HepG2 (cell line): ENCODE measurements at regions not wholly inside any gene's neighbourhood (a gene's known extent, or its start where the extent isn't known, plus 50 kb on each side); places are given as distances from the start of the nearest gene placed in this dataset.

Experiments
- ATAC-seq: fragments of 200-7000 bp; cut with Tn5 transposase; 3 replicates; pipeline ENCODE4 v1.9.1; 2020; ENCODE audit warnings: mild to moderate bottlenecking, moderate library complexity
- BruUV-seq: library from RNA; stranded (reverse); fragments of 400-500 nt; replicated peaks from 2 replicates; lab custom pipeline; 2021; lab: Mats Ljungman, UMichigan
- CTCF ChIA-PET: fragments of 300-600 bp; formaldehyde crosslinking; extraction: SDS; loops from one replicate; lab custom pipeline; 2021; ENCODE audit warnings: low total read pairs, inconsistent platforms, low intra/inter-chr PET ratio; lab: Yijun Ruan, JAX
- POLR2A ChIA-PET: fragments of 350-600 bp; sonication (Branson Sonifier 250); formaldehyde crosslinking; loops from one replicate; lab custom pipeline; 2020; ENCODE audit warnings: antibody characterized with exemption, inconsistent platforms; lab: Yijun Ruan, JAX
- DNase-seq: peaks from one replicate; pipeline ENCODE4 v3.0.0-alpha.2; 2015; ENCODE audit warnings: low spot score
- FAIRE-seq: peaks from 3 replicates; lab custom pipeline; 2011; peaks lifted over from hg19 to GRCh38; lab: Jason Lieb, UNC
- H2AFZ ChIP-seq: one replicate; pipeline ENCODE4 v1.6.1; 2011; ENCODE audit warnings: low read length, inconsistent platforms
- H3K27ac ChIP-seq: fragments of 300-600 bp; 3 replicates; pipeline ENCODE4 v1.8.0; 2011; ENCODE audit warnings: mixed run types, mild to moderate bottlenecking, mixed read lengths, low read length, inconsistent platforms; ENCODE audit not compliant: insufficient read depth; ENCODE audit errors: extremely low read length
- H3K27me3 ChIP-seq, 2 experiments: fragments of 200-600 bp in 1 of 2; 2 replicates in 1 of 2; 3 replicates in 1 of 2; pipeline versions ENCODE4 v1.6.0 to v1.8.0; 2011; ENCODE audit warnings: low read length in 2 of 2, mild to moderate bottlenecking in 2 of 2, moderate library complexity in 2 of 2, inconsistent platforms in 1 of 2; ENCODE audit not compliant: insufficient read depth in 2 of 2, control insufficient read depth in 1 of 2
- H3K36me3 ChIP-seq, 2 experiments: fragments of 200-600 bp in 1 of 2; replicated peaks in 1 of 2; 2 replicates in 1 of 2; 3 replicates in 1 of 2; pipeline versions ENCODE4 v1.5.1 to v1.8.0; 2011; ENCODE audit warnings: low read length in 2 of 2, inconsistent platforms in 1 of 2; ENCODE audit not compliant: insufficient read depth in 2 of 2, control insufficient read depth in 1 of 2
- H3K4me1 ChIP-seq: 2 replicates; pipeline ENCODE4 v1.5.1; 2012; ENCODE audit warnings: low read length, inconsistent platforms; ENCODE audit not compliant: insufficient read depth
- H3K4me2 ChIP-seq: 2 replicates; pipeline ENCODE4 v1.6.0; 2011; ENCODE audit warnings: low read depth, low read length, inconsistent platforms
- H3K4me3 ChIP-seq, 3 experiments: fragments of 200-600 bp in 1 of 3; sonication (generic), shearing (Covaris generic) in 1 of 3; replicated peaks in 1 of 3; 2 replicates each; pipeline ENCODE4 v1.5.1; 2011 to 2016; ENCODE audit warnings: low read length in 3 of 3, inconsistent platforms in 2 of 3, low read depth in 2 of 3, mild to moderate bottlenecking in 2 of 3, control low read depth in 1 of 3, mixed read lengths in 1 of 3; ENCODE audit not compliant: insufficient read depth in 1 of 3
- H3K79me2 ChIP-seq: one replicate; pipeline ENCODE4 v1.6.1; 2011; ENCODE audit warnings: low read length, inconsistent platforms; ENCODE audit not compliant: insufficient read depth
- H3K9ac ChIP-seq: 2 replicates; pipeline ENCODE4 v1.6.0; 2011; ENCODE audit warnings: mild to moderate bottlenecking, low read depth, low read length, inconsistent platforms; ENCODE audit not compliant: insufficient read depth
- H3K9me3 ChIP-seq: 2 replicates; pipeline ENCODE4 v1.5.1; 2012; ENCODE audit warnings: mild to moderate bottlenecking, low read length
- H4K20me1 ChIP-seq: 2 replicates; pipeline ENCODE4 v1.6.0; 2011; ENCODE audit warnings: inconsistent platforms, mild to moderate bottlenecking, low read length, moderate library complexity; ENCODE audit not compliant: insufficient read depth
- ELF1 ChIP-seq: sonication (generic); formaldehyde crosslinking; IDR thresholded peaks from 2 replicates; pipeline ENCODE4 v1.4.0; 2020; ENCODE audit warnings: missing genetic modification reagents
- FLYWCH1 ChIP-seq: sonication (generic); formaldehyde crosslinking; IDR thresholded peaks from 2 replicates; pipeline ENCODE4 v1.8.1; 2023; ENCODE audit warnings: mild to moderate bottlenecking, missing genetic modification reagents
- HDAC1 ChIP-seq: sonication (generic); formaldehyde crosslinking; IDR thresholded peaks from 2 replicates; pipeline ENCODE4 v1.5.1; 2020; ENCODE audit warnings: mild to moderate bottlenecking, missing genetic modification reagents
- HHEX ChIP-seq: IDR thresholded peaks from 2 replicates; pipeline ENCODE4 v1.6.1; 2016; ENCODE audit warnings: control low read depth
- KDM6A ChIP-seq: IDR thresholded peaks from 2 replicates; pipeline ENCODE4 v1.6.1; 2016; ENCODE audit warnings: low read depth
- KLF11 ChIP-seq: IDR thresholded peaks from 2 replicates; pipeline ENCODE4 v1.6.1; 2016; ENCODE audit warnings: missing compliant biosample characterization
- ZFP82 ChIP-seq: sonication (generic); formaldehyde crosslinking; IDR thresholded peaks from 2 replicates; pipeline ENCODE4 v1.5.1; 2020; ENCODE audit warnings: mild to moderate bottlenecking, missing genetic modification reagents, borderline replicate concordance
- ZNF615 ChIP-seq: sonication (generic); formaldehyde crosslinking; IDR thresholded peaks from 2 replicates; pipeline ENCODE4 v1.5.0; 2020; ENCODE audit warnings: mild to moderate bottlenecking, missing genetic modification reagents, borderline replicate concordance
- ZNF768 ChIP-seq: sonication (generic); formaldehyde crosslinking; IDR thresholded peaks from 2 replicates; pipeline ENCODE4 v1.4.0; 2020; ENCODE audit warnings: missing genetic modification reagents
- WGBS: methylation state at CpG from one replicate; pipeline ENCODE4 v1.1.6; 2017; ENCODE audit warnings: low lambda C conversion rate; 5-methylcytosine and 5-hydroxymethylcytosine counted together
- in situ Hi-C: cut with HindIII; loops from 2 replicates; pipeline ENCODE4 v1.10.0; 2017; ENCODE audit warnings: low pct_unique_long_range_greater_than_20kb; ENCODE audit not compliant: extremely low pct_ligation_motif_present
- intact Hi-C: fragments of 100-400 bp; cut with micrococcal nuclease; formaldehyde crosslinking; loops from one replicate; pipeline ENCODE4 v1.10.0; 2022; ENCODE audit not compliant: unreplicated experiment
- TF ChIP-seq, protein P1 (sequence below): sonication (generic); formaldehyde crosslinking; IDR thresholded peaks from 2 replicates; pipeline ENCODE4 v1.5.0; 2020; ENCODE audit warnings: missing genetic modification reagents
- TF ChIP-seq, protein P2 (sequence below): conservative IDR thresholded peaks from 2 replicates; pipeline ENCODE4 v1.6.1; 2018; ENCODE audit warnings: missing genetic modification reagents
- TF ChIP-seq, protein P3 (sequence below): sonication (generic); formaldehyde crosslinking; IDR thresholded peaks from 2 replicates; pipeline ENCODE4 v1.5.1; 2020; ENCODE audit warnings: mild to moderate bottlenecking, moderate library complexity, missing genetic modification reagents

DNA sequence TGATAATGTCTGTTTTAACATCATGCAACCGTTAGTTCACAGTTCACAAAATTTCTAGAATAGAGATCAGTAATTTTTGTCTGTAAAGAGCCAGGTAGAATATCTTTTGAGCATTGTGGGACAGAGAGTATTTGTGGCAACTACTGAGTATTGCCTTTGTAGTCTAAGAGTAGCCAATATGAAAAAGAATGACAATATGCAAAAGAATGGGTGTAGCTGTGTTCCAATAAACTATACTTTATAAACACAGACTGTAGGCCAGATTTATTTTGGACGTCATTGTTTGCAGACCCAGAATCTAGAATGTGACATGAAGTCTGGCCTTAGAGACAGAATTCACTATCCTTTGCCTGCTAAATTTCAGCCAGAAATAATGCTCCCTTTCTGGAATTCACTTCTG is 694.1 kb upstream of the MMS22L start:
- no peaks in the 10 kb centered on the region for H4K20me1 ChIP-seq
- no TSS peak for BruUV-seq
- DNase-seq (no peak), ATAC-seq (no peak), FAIRE-seq (no peak)
- intact Hi-C loops = no loop called here
- no peak overlapping the region for H3K4me2 ChIP-seq
- no peaks in the 10 kb centered on the region for H3K79me2 ChIP-seq
- in situ Hi-C loops = no loop called here
- no peaks in the 10 kb centered on the region for H3K9me3 ChIP-seq
- ChIA-PET POLR2A (no interaction called here), CTCF (no interaction called here)
- no peaks in the 10 kb centered on the region for H3K4me1 ChIP-seq
- TF ChIP-seq ELF1 (CRISPR knock-in tag) (no peak), HHEX (CRISPR knock-in tag) (no peak), KDM6A (CRISPR knock-in tag) (no peak), KLF11 (no peak), ZNF615 (no peak), HDAC1 (CRISPR knock-in tag) (no peak), FLYWCH1 (CRISPR knock-in tag) (no peak), ZFP82 (no peak), ZNF768 (CRISPR knock-in tag) (no peak)
- TF ChIP-seq, protein P1, sequence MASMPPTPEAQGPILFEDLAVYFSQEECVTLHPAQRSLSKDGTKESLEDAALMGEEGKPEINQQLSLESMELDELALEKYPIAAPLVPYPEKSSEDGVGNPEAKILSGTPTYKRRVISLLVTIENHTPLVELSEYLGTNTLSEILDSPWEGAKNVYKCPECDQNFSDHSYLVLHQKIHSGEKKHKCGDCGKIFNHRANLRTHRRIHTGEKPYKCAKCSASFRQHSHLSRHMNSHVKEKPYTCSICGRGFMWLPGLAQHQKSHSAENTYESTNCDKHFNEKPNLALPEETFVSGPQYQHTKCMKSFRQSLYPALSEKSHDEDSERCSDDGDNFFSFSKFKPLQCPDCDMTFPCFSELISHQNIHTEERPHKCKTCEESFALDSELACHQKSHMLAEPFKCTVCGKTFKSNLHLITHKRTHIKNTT (CRISPR knock-in tag) = no peak
- TF ChIP-seq, protein P2, sequence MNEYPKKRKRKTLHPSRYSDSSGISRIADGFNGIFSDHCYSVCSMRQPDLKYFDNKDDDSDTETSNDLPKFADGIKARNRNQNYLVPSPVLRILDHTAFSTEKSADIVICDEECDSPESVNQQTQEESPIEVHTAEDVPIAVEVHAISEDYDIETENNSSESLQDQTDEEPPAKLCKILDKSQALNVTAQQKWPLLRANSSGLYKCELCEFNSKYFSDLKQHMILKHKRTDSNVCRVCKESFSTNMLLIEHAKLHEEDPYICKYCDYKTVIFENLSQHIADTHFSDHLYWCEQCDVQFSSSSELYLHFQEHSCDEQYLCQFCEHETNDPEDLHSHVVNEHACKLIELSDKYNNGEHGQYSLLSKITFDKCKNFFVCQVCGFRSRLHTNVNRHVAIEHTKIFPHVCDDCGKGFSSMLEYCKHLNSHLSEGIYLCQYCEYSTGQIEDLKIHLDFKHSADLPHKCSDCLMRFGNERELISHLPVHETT = no peak
- TF ChIP-seq, protein P3, sequence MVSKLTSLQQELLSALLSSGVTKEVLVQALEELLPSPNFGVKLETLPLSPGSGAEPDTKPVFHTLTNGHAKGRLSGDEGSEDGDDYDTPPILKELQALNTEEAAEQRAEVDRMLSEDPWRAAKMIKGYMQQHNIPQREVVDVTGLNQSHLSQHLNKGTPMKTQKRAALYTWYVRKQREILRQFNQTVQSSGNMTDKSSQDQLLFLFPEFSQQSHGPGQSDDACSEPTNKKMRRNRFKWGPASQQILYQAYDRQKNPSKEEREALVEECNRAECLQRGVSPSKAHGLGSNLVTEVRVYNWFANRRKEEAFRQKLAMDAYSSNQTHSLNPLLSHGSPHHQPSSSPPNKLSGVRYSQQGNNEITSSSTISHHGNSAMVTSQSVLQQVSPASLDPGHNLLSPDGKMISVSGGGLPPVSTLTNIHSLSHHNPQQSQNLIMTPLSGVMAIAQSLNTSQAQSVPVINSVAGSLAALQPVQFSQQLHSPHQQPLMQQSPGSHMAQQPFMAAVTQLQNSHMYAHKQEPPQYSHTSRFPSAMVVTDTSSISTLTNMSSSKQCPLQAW (CRISPR knock-in tag) = no peak
- WGBS = 3% methylated on average over 2 of the region's 2 CpGs
- no peak overlapping the region for H2AFZ ChIP-seq
- no peak overlapping the region for H3K9ac ChIP-seq
- no peak overlapping the region for H3K4me3 ChIP-seq
- H3K27ac ChIP-seq = no peak overlapping the region
- H3K36me3 ChIP-seq = no peaks in the 10 kb centered on the region
- H3K27me3 ChIP-seq = no peaks in the 10 kb centered on the region; a peak in 1 of 5 replicates
